Fibroblast of mammary gland (primary cell): ENCODE measurements at regions not wholly inside any gene's neighbourhood (a gene's known extent, or its start where the extent isn't known, plus 50 kb on each side); places are given as distances from the start of the nearest gene placed in this dataset.
"Not testable (repeated sequence)": the region's sequence is repeated elsewhere in the genome, so short reads cannot be mapped to it uniquely, and the experiment has no call there.

ENCODE experiments used
- DNase-seq: peaks from one replicate; pipeline ENCODE4 v3.0.0-alpha.2; 2010; ENCODE audit warnings: low read depth
- H3K4me3 ChIP-seq: 2 replicates; pipeline ENCODE4 v1.5.1; 2011; ENCODE audit warnings: low read depth, mild to moderate bottlenecking, low read length, moderate library complexity; ENCODE audit not compliant: control insufficient read depth
- TF ChIP-seq, protein P1 (sequence below): conservative IDR thresholded peaks from 2 replicates; pipeline ENCODE4 v1.5.1; 2011; ENCODE audit warnings: low read depth, low read length, inconsistent platforms; ENCODE audit not compliant: control insufficient read depth, insufficient read depth

GRCh38 chr21:18819507-18819906 lies 415.9 kb upstream of the TMPRSS15 start:
- TF ChIP-seq, protein P1, sequence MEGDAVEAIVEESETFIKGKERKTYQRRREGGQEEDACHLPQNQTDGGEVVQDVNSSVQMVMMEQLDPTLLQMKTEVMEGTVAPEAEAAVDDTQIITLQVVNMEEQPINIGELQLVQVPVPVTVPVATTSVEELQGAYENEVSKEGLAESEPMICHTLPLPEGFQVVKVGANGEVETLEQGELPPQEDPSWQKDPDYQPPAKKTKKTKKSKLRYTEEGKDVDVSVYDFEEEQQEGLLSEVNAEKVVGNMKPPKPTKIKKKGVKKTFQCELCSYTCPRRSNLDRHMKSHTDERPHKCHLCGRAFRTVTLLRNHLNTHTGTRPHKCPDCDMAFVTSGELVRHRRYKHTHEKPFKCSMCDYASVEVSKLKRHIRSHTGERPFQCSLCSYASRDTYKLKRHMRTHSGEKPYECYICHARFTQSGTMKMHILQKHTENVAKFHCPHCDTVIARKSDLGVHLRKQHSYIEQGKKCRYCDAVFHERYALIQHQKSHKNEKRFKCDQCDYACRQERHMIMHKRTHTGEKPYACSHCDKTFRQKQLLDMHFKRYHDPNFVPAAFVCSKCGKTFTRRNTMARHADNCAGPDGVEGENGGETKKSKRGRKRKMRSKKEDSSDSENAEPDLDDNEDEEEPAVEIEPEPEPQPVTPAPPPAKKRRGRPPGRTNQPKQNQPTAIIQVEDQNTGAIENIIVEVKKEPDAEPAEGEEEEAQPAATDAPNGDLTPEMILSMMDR = no peak
- DNase-seq = no peak
- no peak overlapping the region for H3K4me3 ChIP-seq

- DNase-seq = no peak
- TF ChIP-seq, protein P1 = no peak
- H3K4me3 ChIP-seq = no peak overlapping the region
These were observed 423.0 kb upstream of the TMPRSS15 start for GRCh38 chr21:18826562-18826961.

DNA sequence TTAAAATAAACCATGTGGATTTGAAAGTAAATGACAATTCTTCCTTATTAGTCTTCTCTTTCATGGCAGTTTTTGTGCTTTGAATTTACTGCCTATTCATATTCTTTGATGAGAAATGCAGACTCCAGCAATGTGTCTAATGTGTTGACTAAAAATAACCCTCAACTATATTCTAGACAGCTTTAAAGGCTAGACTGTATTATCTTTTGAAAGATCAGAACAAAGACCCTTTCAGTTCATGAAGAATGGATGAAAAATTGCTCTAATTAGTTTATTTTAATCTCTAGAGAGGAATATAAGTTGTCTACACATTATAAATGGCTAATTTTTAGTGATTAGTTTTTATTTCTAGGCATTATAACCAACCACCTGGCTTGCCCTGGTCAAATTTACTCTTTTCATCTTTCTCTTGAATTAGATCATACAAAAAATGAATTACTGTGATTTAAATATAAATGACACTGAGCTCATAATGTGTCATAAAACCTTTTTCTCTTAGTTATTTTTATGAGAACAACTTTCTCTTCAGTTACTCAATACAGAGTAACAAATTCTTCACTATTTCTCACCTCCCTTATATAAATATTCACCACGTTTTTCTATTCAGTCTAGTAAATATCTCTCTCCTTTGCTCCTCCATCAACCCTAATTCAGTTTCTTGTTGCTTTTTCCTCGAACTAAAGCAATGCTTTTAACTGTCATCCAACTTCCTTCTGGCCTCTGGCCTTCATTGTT lies 428.5 kb upstream of the TMPRSS15 start:
- H3K4me3 ChIP-seq = no peak overlapping the region
- no peak for DNase-seq
- TF ChIP-seq, protein P1 = no peak

DNA sequence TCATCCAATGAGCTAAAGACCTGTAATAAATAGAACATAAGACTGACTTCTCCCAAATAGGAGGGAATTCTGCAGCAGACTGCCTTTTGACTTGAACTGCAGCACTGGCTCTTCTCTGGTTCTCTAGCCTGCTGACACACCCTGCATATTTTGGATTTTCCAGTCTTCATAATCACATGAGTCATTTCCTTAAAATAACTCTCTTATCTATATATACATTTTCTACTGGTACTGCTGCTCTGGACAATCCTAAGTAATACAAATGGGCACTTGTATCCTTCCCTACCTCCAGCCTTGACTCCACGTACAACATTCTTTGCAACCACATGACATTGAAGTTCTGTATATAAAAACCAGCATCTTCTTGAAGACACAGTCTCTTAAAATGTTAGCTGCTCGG lies 429.4 kb upstream of the TMPRSS15 start:
- TF ChIP-seq, protein P1 = no peak

GRCh38 chr21:18834121-18834520 lies 430.5 kb upstream of the TMPRSS15 start:
- H3K4me3 ChIP-seq, DNase-seq: not testable (repeated sequence)

More for the DNA sequence above, 429.4 kb upstream of the TMPRSS15 start:
- H3K4me3 ChIP-seq = no peak overlapping the region
- no peak for DNase-seq

- no peak overlapping the region for H3K4me3 ChIP-seq
- no peak for DNase-seq
- TF ChIP-seq, protein P1 = no peak
These were observed 436.7 kb upstream of the TMPRSS15 start for GRCh38 chr21:18840239-18840638.

- not testable (repeated sequence) for DNase-seq, H3K4me3 ChIP-seq
These were observed 454.0 kb upstream of the TMPRSS15 start for GRCh38 chr21:18857606-18858005.

- no peak overlapping the region for H3K4me3 ChIP-seq
- TF ChIP-seq, protein P1 = no peak
- no peak for DNase-seq
These were observed 465.5 kb upstream of the TMPRSS15 start for GRCh38 chr21:18869104-18869503.
